ENCODE measurements at regions not wholly inside any gene's neighbourhood (a gene's known extent, or its start where the extent isn't known, plus 50 kb on each side); places are given as distances from the start of the nearest gene placed in this dataset.
"Not testable (repeated sequence)": the region's sequence is repeated elsewhere in the genome, so short reads cannot be mapped to it uniquely, and the experiment has no call there.

DNA sequence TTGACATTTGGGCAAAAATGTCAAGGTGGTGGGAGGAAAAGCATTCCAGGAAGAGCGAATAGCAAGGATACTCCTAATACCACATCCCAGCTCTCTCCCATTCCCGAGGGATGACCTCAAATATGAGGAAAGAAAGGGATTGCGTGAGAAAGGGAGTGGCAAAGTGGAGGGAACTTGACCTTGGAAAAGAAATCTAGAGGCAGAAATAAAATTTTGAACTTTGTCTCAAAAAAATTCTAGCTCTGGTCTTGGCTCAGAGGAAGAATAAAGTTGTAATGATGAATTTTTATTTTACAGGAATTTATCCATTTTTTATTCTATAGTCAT lies 127.8 kb downstream of the TBX19 start:
- DNase-seq: no peak
- H3K4me3 ChIP-seq (ENCODE audit: low read depth, low read length): no peak overlapping the region
- no peaks in the 10 kb centered on the region for H3K27me3 ChIP-seq (ENCODE audit: insufficient read depth, low read depth, severe bottlenecking)
- TF ChIP-seq, protein P1, sequence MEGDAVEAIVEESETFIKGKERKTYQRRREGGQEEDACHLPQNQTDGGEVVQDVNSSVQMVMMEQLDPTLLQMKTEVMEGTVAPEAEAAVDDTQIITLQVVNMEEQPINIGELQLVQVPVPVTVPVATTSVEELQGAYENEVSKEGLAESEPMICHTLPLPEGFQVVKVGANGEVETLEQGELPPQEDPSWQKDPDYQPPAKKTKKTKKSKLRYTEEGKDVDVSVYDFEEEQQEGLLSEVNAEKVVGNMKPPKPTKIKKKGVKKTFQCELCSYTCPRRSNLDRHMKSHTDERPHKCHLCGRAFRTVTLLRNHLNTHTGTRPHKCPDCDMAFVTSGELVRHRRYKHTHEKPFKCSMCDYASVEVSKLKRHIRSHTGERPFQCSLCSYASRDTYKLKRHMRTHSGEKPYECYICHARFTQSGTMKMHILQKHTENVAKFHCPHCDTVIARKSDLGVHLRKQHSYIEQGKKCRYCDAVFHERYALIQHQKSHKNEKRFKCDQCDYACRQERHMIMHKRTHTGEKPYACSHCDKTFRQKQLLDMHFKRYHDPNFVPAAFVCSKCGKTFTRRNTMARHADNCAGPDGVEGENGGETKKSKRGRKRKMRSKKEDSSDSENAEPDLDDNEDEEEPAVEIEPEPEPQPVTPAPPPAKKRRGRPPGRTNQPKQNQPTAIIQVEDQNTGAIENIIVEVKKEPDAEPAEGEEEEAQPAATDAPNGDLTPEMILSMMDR (IDR thresholded peaks at IDR 0.05; ENCODE audit: low read depth, low read length): no peak
- no peaks in the 10 kb centered on the region for H3K9me3 ChIP-seq (ENCODE audit: severe bottlenecking)
- H3K36me3 ChIP-seq: no peaks in the 10 kb centered on the region
- H3K27ac ChIP-seq: no peak overlapping the region

DNA sequence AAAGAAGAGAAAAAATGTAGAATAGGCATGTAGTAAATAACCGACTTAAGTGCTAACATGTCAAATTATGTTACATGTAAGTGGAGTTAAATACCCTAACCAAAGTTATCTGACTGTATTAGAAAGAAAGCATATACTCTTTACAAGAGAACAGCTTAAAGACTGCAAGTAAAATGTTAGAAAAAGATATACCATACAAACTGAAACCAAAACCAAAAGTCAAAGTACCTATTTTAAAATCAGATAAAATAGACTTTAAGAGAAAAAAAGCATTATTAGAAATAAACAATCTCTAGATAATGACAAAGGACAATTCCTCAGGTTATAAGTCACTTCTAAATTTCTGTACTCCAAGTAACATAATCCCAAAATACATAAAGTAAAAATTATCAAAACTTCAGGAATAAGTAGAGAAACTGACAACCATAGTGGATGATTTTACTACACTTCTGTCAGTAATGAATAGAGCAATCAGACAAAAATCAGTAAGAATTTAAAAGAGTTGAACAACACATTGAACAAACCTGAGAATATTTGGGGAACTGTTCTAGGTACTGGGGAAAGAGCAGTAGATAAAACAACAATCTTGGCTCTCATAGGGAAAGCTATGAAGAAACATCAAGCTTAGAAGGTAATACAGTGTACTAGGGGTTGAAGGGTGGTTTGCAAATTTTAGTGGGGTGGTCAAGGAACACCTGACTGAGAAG lies 127.3 kb downstream of the TBX19 start:
- Histone ChIP-seq H3K4me3 (ENCODE audit: low read depth, low read length) (no peak overlapping the region), H3K27me3 (ENCODE audit: insufficient read depth, low read depth, severe bottlenecking) (no peaks in the 10 kb centered on the region), H3K36me3 (no peaks in the 10 kb centered on the region), H3K9me3 (ENCODE audit: severe bottlenecking) (no peaks in the 10 kb centered on the region), H3K27ac (no peak overlapping the region)
- no peak for DNase-seq
- TF ChIP-seq, protein P1 (IDR thresholded peaks at IDR 0.05; ENCODE audit: low read depth, low read length): no peak

DNA sequence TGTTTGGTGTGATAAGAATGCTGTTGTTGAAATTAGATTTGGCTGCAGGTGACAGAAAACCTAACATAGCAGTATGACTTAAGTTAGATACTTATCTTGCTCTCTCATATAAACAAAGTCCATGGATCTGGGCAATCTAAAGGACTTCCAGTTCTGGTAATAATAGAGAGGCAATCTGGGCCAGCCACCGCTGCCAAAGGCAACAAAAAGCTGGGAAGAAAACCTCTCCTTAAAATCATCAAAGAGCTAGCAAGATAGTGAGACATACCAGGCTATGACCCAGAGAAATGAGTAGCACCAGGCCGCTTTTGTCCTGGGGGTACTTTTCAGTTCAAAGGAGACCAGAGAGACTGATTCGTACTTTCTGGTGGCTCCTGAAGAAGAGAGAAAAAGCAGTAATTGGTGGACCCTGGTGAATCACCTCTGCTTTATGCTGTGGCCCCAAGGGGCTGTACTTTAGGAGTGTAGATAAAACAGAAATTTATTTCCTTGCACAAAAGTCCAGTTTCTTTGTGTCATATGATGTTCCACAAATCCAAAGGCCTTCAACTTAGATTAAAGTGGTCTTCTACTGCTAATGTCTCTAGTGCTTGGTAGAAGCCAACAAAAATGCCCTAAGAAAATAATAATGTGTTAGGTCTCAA lies 125.4 kb downstream of the TBX19 start:
- DNase-seq: no peak
- TF ChIP-seq, protein P1 (IDR thresholded peaks at IDR 0.05; ENCODE audit: low read depth, low read length): no peak
- no peaks in the 10 kb centered on the region for H3K27me3 ChIP-seq (ENCODE audit: insufficient read depth, low read depth, severe bottlenecking)
- H3K4me3 ChIP-seq (ENCODE audit: low read depth, low read length): no peak overlapping the region
- H3K36me3 ChIP-seq: no peaks in the 10 kb centered on the region
- no peak overlapping the region for H3K27ac ChIP-seq
- H3K9me3 ChIP-seq (ENCODE audit: severe bottlenecking): no peaks in the 10 kb centered on the region

DNA sequence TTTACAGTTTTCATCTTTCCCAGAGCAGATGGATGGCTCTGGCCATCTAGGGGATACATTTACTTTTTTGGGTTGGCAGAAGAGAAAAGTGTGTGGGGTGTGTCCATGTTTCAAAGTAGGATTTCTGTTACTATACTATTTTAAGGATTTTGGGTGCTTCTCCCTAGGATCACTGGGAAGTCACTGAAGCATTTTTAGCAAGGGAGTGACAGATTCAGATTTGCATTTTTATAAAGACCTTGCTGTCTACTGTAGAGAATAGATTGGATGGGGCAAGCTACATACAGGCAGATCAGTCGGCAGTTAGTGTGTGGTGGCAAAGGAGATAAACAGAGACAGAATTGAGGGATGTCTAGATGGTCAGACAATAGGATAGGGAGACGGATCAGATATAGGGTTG lies 122.5 kb downstream of the TBX19 start:
- H3K27ac ChIP-seq: no peak overlapping the region
- TF ChIP-seq, protein P1 (IDR thresholded peaks at IDR 0.05; ENCODE audit: low read depth, low read length): no peak
- no peak for DNase-seq

DNA sequence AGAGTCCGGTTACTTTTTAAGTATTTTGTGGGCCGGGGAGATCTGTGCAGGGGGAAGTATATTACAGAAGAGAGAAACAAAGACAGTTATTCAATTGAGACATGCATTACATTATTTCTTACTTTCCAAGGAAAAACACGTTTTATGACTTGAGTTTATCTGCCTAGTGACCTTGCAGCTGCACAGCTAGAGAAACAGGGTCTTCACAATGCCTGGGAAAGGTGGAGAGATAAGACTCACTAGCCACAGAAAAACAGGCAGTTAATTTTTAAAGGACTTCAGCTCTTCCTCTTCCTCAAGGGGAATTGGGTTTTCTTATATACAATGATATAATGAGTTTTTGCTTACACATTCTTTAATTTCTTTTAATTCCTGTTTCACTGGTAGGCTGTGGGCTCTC lies 121.8 kb downstream of the TBX19 start:
- DNase-seq; H3K36me3 ChIP-seq; H3K27ac ChIP-seq; H3K27me3 ChIP-seq (ENCODE audit: insufficient read depth, low read depth, severe bottlenecking); H3K4me3 ChIP-seq (ENCODE audit: low read depth, low read length); H3K9me3 ChIP-seq (ENCODE audit: severe bottlenecking): not testable (repeated sequence)

More for the DNA sequence above, 122.5 kb downstream of the TBX19 start:
- Histone ChIP-seq H3K36me3 (no peaks in the 10 kb centered on the region), H3K9me3 (ENCODE audit: severe bottlenecking) (no peaks in the 10 kb centered on the region), H3K27me3 (ENCODE audit: insufficient read depth, low read depth, severe bottlenecking) (no peaks in the 10 kb centered on the region), H3K4me3 (ENCODE audit: low read depth, low read length) (no peak overlapping the region)

DNA sequence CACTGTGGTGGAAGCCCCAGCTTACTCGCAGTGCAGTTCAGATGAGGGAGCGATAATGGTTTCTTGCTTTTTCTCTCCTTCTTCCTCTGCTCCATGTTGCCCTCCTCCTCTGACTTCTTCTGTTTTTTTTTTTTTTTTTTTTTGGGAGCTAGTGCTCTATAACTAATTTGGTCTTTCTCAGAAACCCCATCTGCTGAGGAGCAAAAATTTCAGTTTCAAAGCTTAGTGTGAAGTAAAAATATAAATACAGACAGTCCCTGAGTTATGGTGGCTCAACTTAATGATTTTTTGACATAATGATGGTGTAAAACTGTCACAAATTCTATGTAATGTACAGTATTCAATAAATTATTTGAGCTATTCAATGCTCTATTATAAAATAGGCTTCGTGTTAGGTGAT lies 120.7 kb downstream of the TBX19 start:
- Histone ChIP-seq H3K27ac (no peak overlapping the region), H3K36me3 (no peaks in the 10 kb centered on the region), H3K4me3 (ENCODE audit: low read depth, low read length) (no peak overlapping the region), H3K9me3 (ENCODE audit: severe bottlenecking) (no peaks in the 10 kb centered on the region), H3K27me3 (ENCODE audit: insufficient read depth, low read depth, severe bottlenecking) (no peaks in the 10 kb centered on the region)
- TF ChIP-seq, protein P1 (IDR thresholded peaks at IDR 0.05; ENCODE audit: low read depth, low read length): no peak
- no peak for DNase-seq
